ENCODE measurements at regions not wholly inside any gene's neighbourhood (a gene's known extent, or its start where the extent isn't known, plus 50 kb on each side); places are given as distances from the start of the nearest gene placed in this dataset.

DNA sequence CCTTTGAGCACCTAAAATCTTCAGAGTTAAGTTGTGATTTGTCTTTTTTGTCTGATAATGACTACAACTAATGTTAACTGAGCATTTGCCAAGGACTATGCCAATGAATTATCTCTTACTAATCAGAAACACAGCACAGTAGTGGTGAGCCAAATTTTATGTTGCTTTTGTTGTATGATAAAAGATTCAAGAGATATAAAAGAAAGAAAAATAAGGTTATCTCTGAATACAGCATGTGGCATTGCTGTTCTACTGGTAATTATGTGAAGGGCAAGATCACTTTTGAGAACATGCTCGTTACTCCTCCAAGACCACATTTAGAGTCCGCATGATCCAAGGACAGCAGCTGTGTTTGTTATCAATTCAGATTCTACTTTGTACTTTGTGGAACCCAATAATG lies 133.4 kb upstream of the MYLIP start:
- no peak for DNase-seq (ENCODE audit: extremely low spot score)
- ChIA-PET CTCF (interaction anchor here (0.7 kb wide), 1 partner anchor 636 kb away, joined by 3 read pairs; no protein-coding TSS in a partner anchor), POLR2A (interaction anchor here (0.7 kb wide), 1 partner anchor 13 kb away, joined by 4 read pairs; no protein-coding TSS in a partner anchor)
- TF ChIP-seq ARNT (IDR thresholded peaks at IDR 0.05) (no peak), ELF4 (IDR thresholded peaks at IDR 0.05) (no peak), CTBP1 (IDR thresholded peaks at IDR 0.05; ENCODE audit: borderline replicate concordance) (no peak), L3MBTL2 (conservative IDR thresholded peaks at IDR 0.05) (no peak)

GRCh38 chr6:15994814-15995459 lies 133.9 kb upstream of the MYLIP start:
- CTCF ChIA-PET = no interaction called here

DNA sequence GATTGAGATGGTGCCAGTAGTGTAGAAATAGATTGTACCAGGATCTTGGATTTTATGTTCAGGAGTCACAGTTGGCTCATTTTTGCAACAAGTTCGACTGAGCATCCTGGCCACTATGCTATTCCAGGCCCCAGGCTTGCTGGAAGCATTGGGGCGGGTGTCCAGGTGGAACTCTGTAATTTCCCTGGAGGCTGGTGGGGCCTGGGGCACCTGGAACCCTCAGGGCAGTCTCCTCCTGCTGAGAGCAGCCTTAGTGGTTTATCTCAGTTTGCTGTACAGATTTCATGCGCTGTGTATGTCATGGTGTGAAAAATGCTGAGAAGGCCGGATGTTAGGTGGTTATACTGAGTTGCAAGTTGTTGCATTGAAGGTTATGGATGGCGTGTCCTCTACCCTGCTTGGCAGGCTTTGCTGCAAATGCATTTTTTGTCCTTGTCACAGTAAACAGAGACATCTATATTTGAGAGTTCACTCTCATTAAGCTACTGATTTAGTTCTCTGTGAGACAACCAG lies 135.1 kb upstream of the MYLIP start:
- TF ChIP-seq FOXK2 (IDR thresholded peaks at IDR 0.05) = no peak
- no peak for TF ChIP-seq CTBP1 (IDR thresholded peaks at IDR 0.05; ENCODE audit: borderline replicate concordance)
- TF ChIP-seq ARNT (IDR thresholded peaks at IDR 0.05) = no peak
- TF ChIP-seq TARDBP (IDR thresholded peaks at IDR 0.05) = no peak
- no peak for TF ChIP-seq FOXM1 (IDR thresholded peaks at IDR 0.05; ENCODE audit: borderline replicate concordance)
- TF ChIP-seq SP1 (IDR thresholded peaks at IDR 0.05) = no peak
- TF ChIP-seq NFRKB (IDR thresholded peaks at IDR 0.05) = no peak
- TF ChIP-seq HDGF (IDR thresholded peaks at IDR 0.05; ENCODE audit: borderline replicate concordance) = no peak
- DNase-seq (ENCODE audit: extremely low spot score) = no peak
- POLR2A ChIA-PET = no interaction called here
- CTCF ChIA-PET = no interaction called here

More at GRCh38 chr6:15994814-15995459, 133.9 kb upstream of the MYLIP start:
- TF ChIP-seq ARNT (IDR thresholded peaks at IDR 0.05) = no peak
- no peak for TF ChIP-seq TARDBP (IDR thresholded peaks at IDR 0.05)
- no peak for TF ChIP-seq BHLHE40 (IDR thresholded peaks at IDR 0.05; ENCODE audit: borderline replicate concordance)
- no peak for TF ChIP-seq HDGF (IDR thresholded peaks at IDR 0.05; ENCODE audit: borderline replicate concordance)
- TF ChIP-seq ELF4 (IDR thresholded peaks at IDR 0.05) = no peak
- TF ChIP-seq L3MBTL2 (conservative IDR thresholded peaks at IDR 0.05) = no peak
- no peak for TF ChIP-seq SP1 (IDR thresholded peaks at IDR 0.05)
- TF ChIP-seq SUZ12 (IDR thresholded peaks at IDR 0.05) = no peak
- TF ChIP-seq NFRKB (IDR thresholded peaks at IDR 0.05) = no peak
- TF ChIP-seq FOXM1 (IDR thresholded peaks at IDR 0.05; ENCODE audit: borderline replicate concordance) = no peak
- no peak for TF ChIP-seq PKNOX1 (IDR thresholded peaks at IDR 0.05)
- TF ChIP-seq FOXA1 (IDR thresholded peaks at IDR 0.05) = no peak
- DNase-seq (ENCODE audit: extremely low spot score) = no peak
- POLR2A ChIA-PET = no interaction called here

- POLR2A ChIA-PET = no interaction called here
- no peak for DNase-seq (ENCODE audit: extremely low spot score)
- TF ChIP-seq SP1 (IDR thresholded peaks at IDR 0.05) (no peak), ZNF384 (IDR thresholded peaks at IDR 0.05) (no peak), LEF1 (IDR thresholded peaks at IDR 0.05; ENCODE audit: borderline replicate concordance) (no peak), L3MBTL2 (conservative IDR thresholded peaks at IDR 0.05) (no peak), TARDBP (IDR thresholded peaks at IDR 0.05) (no peak), PKNOX1 (IDR thresholded peaks at IDR 0.05) (no peak), ARNT (IDR thresholded peaks at IDR 0.05) (no peak), FOXA1 (IDR thresholded peaks at IDR 0.05) (no peak), ELF4 (IDR thresholded peaks at IDR 0.05) (no peak)
- CTCF ChIA-PET = no interaction called here
These were observed 138.7 kb upstream of the MYLIP start for GRCh38 chr6:15990179-15990578.

DNA sequence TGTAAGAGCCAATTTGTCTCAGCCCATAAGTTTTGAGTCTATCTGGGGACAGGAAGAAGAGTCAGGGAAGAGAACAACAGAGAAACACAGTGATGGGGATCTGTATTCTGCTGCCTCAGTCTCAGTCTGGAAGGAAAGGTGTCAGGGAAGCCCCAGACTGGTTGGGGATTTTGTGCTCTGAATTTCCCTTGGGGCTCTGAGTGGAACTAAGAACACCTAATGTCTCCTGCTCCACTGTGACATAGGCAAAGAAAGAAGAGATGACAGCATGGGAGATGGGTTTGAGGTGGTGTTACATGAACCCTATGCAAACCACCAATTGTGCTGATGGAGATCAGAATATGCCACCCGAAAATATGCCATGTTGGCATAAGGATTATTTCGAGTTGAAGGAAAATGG lies 139.5 kb upstream of the MYLIP start:
- TF ChIP-seq FOXA1 (IDR thresholded peaks at IDR 0.05) = no peak
- CTCF ChIA-PET = no interaction called here
- POLR2A ChIA-PET = no interaction called here
- DNase-seq (ENCODE audit: extremely low spot score) = no peak

GRCh38 chr6:15987569-15987968 lies 141.3 kb upstream of the MYLIP start:
- no peak for DNase-seq (ENCODE audit: extremely low spot score)
- CTCF ChIA-PET = no interaction called here
- TF ChIP-seq SUZ12 (IDR thresholded peaks at IDR 0.05) (no peak), TARDBP (IDR thresholded peaks at IDR 0.05) (no peak), ELF4 (IDR thresholded peaks at IDR 0.05) (no peak), FOXK2 (IDR thresholded peaks at IDR 0.05) (no peak), LEF1 (IDR thresholded peaks at IDR 0.05; ENCODE audit: borderline replicate concordance) (no peak), PKNOX1 (IDR thresholded peaks at IDR 0.05) (no peak), BHLHE40 (IDR thresholded peaks at IDR 0.05; ENCODE audit: borderline replicate concordance) (no peak), SP1 (IDR thresholded peaks at IDR 0.05) (no peak), ZNF384 (IDR thresholded peaks at IDR 0.05) (no peak), L3MBTL2 (conservative IDR thresholded peaks at IDR 0.05) (no peak), CTBP1 (IDR thresholded peaks at IDR 0.05; ENCODE audit: borderline replicate concordance) (no peak), HDGF (IDR thresholded peaks at IDR 0.05; ENCODE audit: borderline replicate concordance) (no peak), NFRKB (IDR thresholded peaks at IDR 0.05) (no peak)
- POLR2A ChIA-PET = no interaction called here

- CTCF ChIA-PET = no interaction called here
- no peak for DNase-seq (ENCODE audit: extremely low spot score)
- POLR2A ChIA-PET = no interaction called here
- TF ChIP-seq LEF1 (IDR thresholded peaks at IDR 0.05; ENCODE audit: borderline replicate concordance) = no peak
- TF ChIP-seq ELF4 (IDR thresholded peaks at IDR 0.05) = no peak
- no peak for TF ChIP-seq BHLHE40 (IDR thresholded peaks at IDR 0.05; ENCODE audit: borderline replicate concordance)
- TF ChIP-seq L3MBTL2 (conservative IDR thresholded peaks at IDR 0.05) = no peak
- no peak for TF ChIP-seq SUZ12 (IDR thresholded peaks at IDR 0.05)
- no peak for TF ChIP-seq TARDBP (IDR thresholded peaks at IDR 0.05)
- TF ChIP-seq FOXK2 (IDR thresholded peaks at IDR 0.05) = no peak
- no peak for TF ChIP-seq FOXM1 (IDR thresholded peaks at IDR 0.05; ENCODE audit: borderline replicate concordance)
- TF ChIP-seq CTBP1 (IDR thresholded peaks at IDR 0.05; ENCODE audit: borderline replicate concordance) = no peak
- TF ChIP-seq HDGF (IDR thresholded peaks at IDR 0.05; ENCODE audit: borderline replicate concordance) = no peak
These were observed 142.8 kb upstream of the MYLIP start for GRCh38 chr6:15986027-15986629.

Measured in HEK293T (cell line).